SK-N-SH (cell line): ENCODE measurements at regions not wholly inside any gene's neighbourhood (a gene's known extent, or its start where the extent isn't known, plus 50 kb on each side); places are given as distances from the start of the nearest gene placed in this dataset.

Experiments
- CTCF ChIA-PET: fragments of 300-600, 350-600 bp; formaldehyde crosslinking; extraction: SDS; loops from one replicate; lab custom pipeline; 2021; lab: Yijun Ruan, JAX
- POLR2A ChIA-PET: fragments of 350-600 bp; sonication (Branson Sonifier 250); formaldehyde crosslinking; extraction: SDS; loops from one replicate; lab custom pipeline; 2020; ENCODE audit warnings: antibody characterized with exemption, inconsistent platforms; lab: Yijun Ruan, JAX
- DNase-seq: peaks from one replicate; pipeline ENCODE4 v3.0.0; 2012
- H2AFZ ChIP-seq: fragments of 200-600 bp; sonication (generic); 2 replicates; pipeline ENCODE4 v1.8.1; 2016; ENCODE audit warnings: antibody characterized with exemption, mild to moderate bottlenecking, low read depth
- H3F3A ChIP-seq: fragments of 200-600 bp; sonication (generic); replicated peaks from 2 replicates; pipeline ENCODE3; 2016; ENCODE audit warnings: antibody characterized with exemption, mild to moderate bottlenecking; ENCODE audit not compliant: insufficient read depth
- H3K27ac ChIP-seq, 2 experiments: fragments of 200-500 bp in 1 of 2; fragments of 200-600 bp in 1 of 2; sonication (Bioruptor generic) in 1 of 2; sonication (generic), shearing (Covaris generic) in 1 of 2; 2 replicates each; pipeline versions ENCODE4 v1.5.1 to v1.6.1; 2014 to 2016; ENCODE audit warnings: low read depth in 2 of 2, inconsistent platforms in 1 of 2, low read length in 1 of 2, mild to moderate bottlenecking in 1 of 2, mixed read lengths in 1 of 2
- H3K27me3 ChIP-seq: fragments of 200-600 bp; sonication (generic), shearing (Covaris generic); 2 replicates; pipeline ENCODE4 v1.6.1; 2016; ENCODE audit warnings: mixed run types; ENCODE audit not compliant: insufficient read depth
- H3K36me3 ChIP-seq, 2 experiments: fragments of 200-500 bp in 1 of 2; fragments of 200-600 bp in 1 of 2; sonication (Bioruptor generic) in 1 of 2; sonication (generic) in 1 of 2; replicated peaks in 1 of 2; 2 replicates each; pipeline versions ENCODE3 to v1.5.1; 2014 to 2016; ENCODE audit warnings: low read length in 1 of 2, mild to moderate bottlenecking in 1 of 2; ENCODE audit not compliant: insufficient read depth in 2 of 2, control insufficient read depth in 1 of 2
- H3K4me1 ChIP-seq, 2 experiments: fragments of 200-500 bp in 1 of 2; fragments of 200-600 bp in 1 of 2; sonication (Bioruptor generic) in 1 of 2; sonication (generic), shearing (Covaris generic) in 1 of 2; 2 replicates each; pipeline versions ENCODE4 v1.5.1 to v1.6.1; 2014 to 2016; ENCODE audit warnings: low read depth in 1 of 2, low read length in 1 of 2, mixed run types in 1 of 2; ENCODE audit not compliant: insufficient read depth in 2 of 2, control insufficient read depth in 1 of 2
- H3K4me2 ChIP-seq: fragments of 200-600 bp; sonication (generic), shearing (Covaris generic); 2 replicates; pipeline ENCODE4 v1.6.1; 2017; ENCODE audit warnings: mixed run types
- H3K4me3 ChIP-seq, 2 experiments: fragments of 200-500 bp in 1 of 2; fragments of 200-600 bp in 1 of 2; sonication (Bioruptor generic) in 1 of 2; sonication (generic), shearing (Covaris generic) in 1 of 2; 2 replicates each; pipeline versions ENCODE4 v1.5.1 to v1.8.1; 2014 to 2016; ENCODE audit warnings: low read depth in 2 of 2, inconsistent platforms in 1 of 2, low read length in 1 of 2, mild to moderate bottlenecking in 1 of 2, mixed read lengths in 1 of 2, moderate library complexity in 1 of 2
- H3K79me2 ChIP-seq: fragments of 200-600 bp; sonication (generic); 2 replicates; pipeline ENCODE4 v1.8.1; 2017; ENCODE audit warnings: mild to moderate bottlenecking; ENCODE audit not compliant: insufficient read depth
- H3K9ac ChIP-seq: fragments of 200-600 bp; sonication (generic); 2 replicates; pipeline ENCODE4 v1.6.1; 2017; ENCODE audit warnings: mixed run types
- H3K9me2 ChIP-seq: fragments of 200-600 bp; sonication (generic); 2 replicates; pipeline ENCODE4 v1.6.1; 2017; ENCODE audit warnings: mixed run types
- H3K9me3 ChIP-seq: fragments of 200-600 bp; sonication (generic); 2 replicates; pipeline ENCODE4 v1.6.1; 2017; ENCODE audit warnings: mixed run types, mild to moderate bottlenecking, moderate library complexity
- H4K20me1 ChIP-seq: fragments of 200-600 bp; sonication (generic); 2 replicates; pipeline ENCODE4 v1.6.1; 2017; ENCODE audit warnings: mild to moderate bottlenecking, mixed run types; ENCODE audit not compliant: insufficient read depth
- ELF1 ChIP-seq: IDR thresholded peaks from 2 replicates; pipeline ENCODE4 v1.4.0; 2012
- FOSL2 ChIP-seq: IDR thresholded peaks from 2 replicates; pipeline ENCODE4 v1.4.0; 2012; ENCODE audit warnings: low read depth, mild to moderate bottlenecking, moderate library complexity, borderline replicate concordance
- FOXJ3 ChIP-seq: sonication (generic); formaldehyde crosslinking; IDR thresholded peaks from 2 replicates; pipeline ENCODE4 v1.5.1; 2020; ENCODE audit warnings: mild to moderate bottlenecking, missing genetic modification reagents
- GABPA ChIP-seq: IDR thresholded peaks from 2 replicates; pipeline ENCODE4 v1.4.0; 2012; ENCODE audit warnings: low read depth, mild to moderate bottlenecking
- GATA2 ChIP-seq: sonication (generic); formaldehyde crosslinking; IDR thresholded peaks from 2 replicates; pipeline ENCODE4 v1.5.0; 2020; ENCODE audit warnings: mild to moderate bottlenecking, missing genetic modification reagents
- IRF3 ChIP-seq: fragments of 150-350 bp; IDR thresholded peaks from 2 replicates; pipeline ENCODE4 v1.6.1; 2016; ENCODE audit warnings: mild to moderate bottlenecking, low read depth, low read length
- MEF2A ChIP-seq: IDR thresholded peaks from 2 replicates; pipeline ENCODE4 v1.4.0; 2012; ENCODE audit warnings: low read depth, borderline replicate concordance
- MXI1 ChIP-seq: IDR thresholded peaks from 2 replicates; pipeline ENCODE4 v1.6.1; 2012; ENCODE audit warnings: mild to moderate bottlenecking, low read depth, low read length, improper control_type of control experiment
- NFIC ChIP-seq: IDR thresholded peaks from 2 replicates; pipeline ENCODE4 v1.4.0; 2012; ENCODE audit warnings: borderline replicate concordance
- POLR2AphosphoS5 ChIP-seq: IDR thresholded peaks from 2 replicates; pipeline ENCODE4 v1.6.1; 2012; ENCODE audit warnings: low read depth, low read length
- RFX5 ChIP-seq: IDR thresholded peaks from 2 replicates; pipeline ENCODE4 v1.6.1; 2012; ENCODE audit warnings: mild to moderate bottlenecking, improper control_type of control experiment, low read length
- RXRA ChIP-seq: IDR thresholded peaks from 2 replicates; pipeline ENCODE4 v1.4.0; 2012; ENCODE audit warnings: low read depth, mild to moderate bottlenecking, borderline replicate concordance
- SIN3A ChIP-seq: IDR thresholded peaks from 2 replicates; pipeline ENCODE4 v1.6.1; 2012; ENCODE audit warnings: low read depth, mild to moderate bottlenecking, low read length, moderate library complexity, borderline replicate concordance
- SMC3 ChIP-seq: IDR thresholded peaks from 2 replicates; pipeline ENCODE4 v1.6.1; 2012; ENCODE audit warnings: low read depth, low read length, improper control_type of control experiment
- TAF1 ChIP-seq: IDR thresholded peaks from 2 replicates; pipeline ENCODE4 v1.6.1; 2012; ENCODE audit warnings: low read depth, mild to moderate bottlenecking, low read length, moderate library complexity, borderline replicate concordance
- TEAD4 ChIP-seq: IDR thresholded peaks from 2 replicates; pipeline ENCODE4 v1.4.0; 2012; ENCODE audit warnings: mild to moderate bottlenecking, borderline replicate concordance; ENCODE audit not compliant: insufficient read depth
- USF2 ChIP-seq: fragments of 150-350 bp; IDR thresholded peaks from 2 replicates; pipeline ENCODE4 v1.6.1; 2017; ENCODE audit warnings: antibody characterized with exemption, low read length, low read depth, borderline replicate concordance
- YY1 ChIP-seq: IDR thresholded peaks from 2 replicates; pipeline ENCODE4 v1.4.0; 2012; ENCODE audit warnings: low read depth, mild to moderate bottlenecking
- WGBS: methylation state at CpG from one replicate; pipeline ENCODE4 v1.1.6; 2017; ENCODE audit warnings: low lambda C conversion rate; 5-methylcytosine and 5-hydroxymethylcytosine counted together

GRCh38 chr16:51880776-51881175 is 666.2 kb downstream of the TOX3 start:
- no peaks in the 10 kb centered on the region for H3F3A ChIP-seq
- TF ChIP-seq GABPA (no peak), MXI1 (no peak), TEAD4 (no peak), GATA2 (CRISPR knock-in tag) (no peak), SMC3 (no peak), TAF1 (no peak), SIN3A (no peak), NFIC (no peak), IRF3 (no peak), YY1 (no peak), ELF1 (no peak), RXRA (no peak), FOSL2 (no peak), POLR2AphosphoS5 (no peak), MEF2A (no peak), RFX5 (no peak), USF2 (no peak)
- TF ChIP-seq, all 33 proteins: peak for 0
- Histone ChIP-seq H3K9me2 (no peaks in the 10 kb centered on the region; the same call in 1 of the 2 replicates), H3K27ac (no peak overlapping the region), H3K9ac (no peak overlapping the region), H3K4me1 (no peaks in the 10 kb centered on the region; a peak in 1 of 4 replicates), H4K20me1 (no peaks in the 10 kb centered on the region), H3K4me2 (no peak overlapping the region), H3K27me3 (no peaks in the 10 kb centered on the region), H3K79me2 (no peaks in the 10 kb centered on the region), H3K36me3 (no peaks in the 10 kb centered on the region), H3K4me3 (no peak overlapping the region), H3K9me3 (no peaks in the 10 kb centered on the region), H2AFZ (no peak overlapping the region)
- POLR2A ChIA-PET, result no interaction called here
- 33% methylated on average over 4 of the region's 4 CpGs for WGBS
- CTCF ChIA-PET, result no interaction called here
- no peak for DNase-seq

- H3F3A ChIP-seq, result no peaks in the 10 kb centered on the region
- 11% methylated on average over 5 of the region's 5 CpGs for WGBS
- H3K27me3 ChIP-seq, result no peaks in the 10 kb centered on the region
- no peaks in the 10 kb centered on the region; the same call in 1 of the 2 replicates for H3K9me2 ChIP-seq
- no peaks in the 10 kb centered on the region for H4K20me1 ChIP-seq
- H3K9me3 ChIP-seq, result no peaks in the 10 kb centered on the region
- ChIA-PET POLR2A (no interaction called here), CTCF (no interaction called here)
- no peaks in the 10 kb centered on the region for H3K36me3 ChIP-seq
- TF ChIP-seq FOXJ3, result no peak
- H3K9ac ChIP-seq, result no peak overlapping the region
- H2AFZ ChIP-seq, result no peak overlapping the region
- no peaks in the 10 kb centered on the region for H3K79me2 ChIP-seq
- no peak for DNase-seq
- H3K4me3 ChIP-seq, result no peak overlapping the region
- H3K27ac ChIP-seq, result no peak overlapping the region
- no peak overlapping the region for H3K4me2 ChIP-seq
- H3K4me1 ChIP-seq, result no peaks in the 10 kb centered on the region
Observed at GRCh38 chr16:51877686-51878085, 669.3 kb downstream of the TOX3 start.
